NCI-H2107 treated with DMSO at 0.1 percent for 48 hours (cell line): ENCODE measurements at regions not wholly inside any gene's neighbourhood (a gene's known extent, or its start where the extent isn't known, plus 50 kb on each side); places are given as distances from the start of the nearest gene placed in this dataset.
A peak's percentile ranks its signal among the peaks of the same experiment; 100 is the strongest.
"Not testable (repeated sequence)": the region's sequence is repeated elsewhere in the genome, so short reads cannot be mapped to it uniquely, and the experiment has no call there.

Experiments used
- DNase-seq: peaks from one replicate; lab custom pipeline; 2025; ENCODE audit not compliant: unreplicated experiment; lab: John Stamatoyannopoulos, UW

GRCh38 chr3:72081471-72082185, 296.7 kb upstream of the PROK2 start:
- DNase-seq: no peak

DNA sequence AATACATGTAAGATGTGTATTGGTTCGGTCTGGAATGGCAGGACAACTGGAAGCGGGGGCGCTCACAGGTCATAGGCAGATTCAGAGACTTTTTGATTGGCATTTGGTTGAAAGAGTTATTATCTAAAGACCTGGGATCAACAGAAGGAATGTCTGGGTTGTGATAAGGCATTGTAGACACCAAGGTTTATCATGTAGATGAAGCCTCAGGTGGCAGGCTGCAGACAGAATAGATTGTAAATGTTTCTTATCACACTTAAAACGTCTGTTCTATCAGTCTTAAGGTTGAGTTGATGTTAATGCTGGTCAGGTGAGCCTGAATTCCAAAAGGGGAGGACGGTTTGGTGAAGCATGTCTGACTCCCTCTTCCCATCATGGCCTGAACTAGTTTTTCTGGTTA, 295.9 kb upstream of the PROK2 start:
- DNase-seq: no peak

GRCh38 chr3:72080095-72080494, 295.1 kb upstream of the PROK2 start:
- DNase-seq: no peak

DNA sequence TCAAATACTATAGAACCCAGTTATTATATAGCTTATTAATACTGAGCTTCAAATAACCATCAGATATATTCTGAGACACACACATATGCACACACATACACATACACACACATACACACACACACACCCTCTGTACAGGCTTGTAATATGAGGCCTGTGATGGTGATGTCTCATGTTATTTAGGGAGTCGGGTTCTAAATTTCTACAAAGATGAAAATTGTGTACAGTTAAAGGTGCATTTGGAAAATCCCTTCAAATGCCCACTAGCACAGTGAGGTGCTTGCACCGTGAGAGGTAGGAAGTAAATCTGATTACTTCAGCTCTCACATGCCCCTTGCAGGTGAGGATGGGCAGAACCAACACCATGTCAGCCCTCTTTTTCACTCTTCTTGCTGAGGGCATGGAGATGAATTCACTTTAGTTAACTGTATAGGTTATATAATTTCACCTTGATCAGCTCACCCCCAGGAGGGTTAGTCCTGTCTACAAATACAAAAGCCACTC, 294.5 kb upstream of the PROK2 start:
- DNase-seq: no peak

DNA sequence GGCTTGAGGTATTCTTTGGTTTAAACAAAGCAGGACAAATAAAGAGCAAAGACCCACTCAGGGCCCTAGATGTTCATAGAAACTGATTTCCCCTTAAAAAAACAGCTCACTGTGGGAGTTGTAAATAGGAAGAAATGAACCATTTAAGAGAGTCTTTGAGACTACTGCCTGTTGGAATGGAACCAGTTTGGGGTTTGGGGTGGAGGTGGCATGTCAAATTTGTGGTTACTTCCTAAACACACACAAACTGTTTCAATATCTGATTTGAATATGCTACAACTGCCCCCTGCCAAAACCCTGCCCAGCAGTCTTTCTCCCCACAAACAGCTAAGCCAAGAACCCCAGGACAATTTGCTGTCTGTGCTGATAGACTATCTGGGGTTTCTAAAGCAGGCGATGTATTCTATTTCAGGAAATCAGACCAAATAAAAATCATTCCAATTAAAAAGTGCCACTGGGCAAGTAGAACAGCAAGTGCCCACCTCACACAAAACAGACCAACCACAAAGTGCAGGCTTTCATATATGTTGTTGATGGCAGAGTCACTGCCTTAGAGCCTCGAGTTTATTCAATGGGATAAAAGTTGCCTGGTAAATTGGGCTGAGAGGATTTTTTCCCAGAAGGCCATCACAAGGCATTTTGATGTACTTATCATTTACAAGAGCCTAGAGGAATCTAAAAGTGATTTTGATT, 293.9 kb upstream of the PROK2 start:
- no peak for DNase-seq

- DNase-seq: no peak
These were observed 292.7 kb upstream of the PROK2 start for GRCh38 chr3:72077473-72078259.

GRCh38 chr3:72075848-72076247, 290.9 kb upstream of the PROK2 start:
- DNase-seq: not testable (repeated sequence)

GRCh38 chr3:72071624-72072023, 286.7 kb upstream of the PROK2 start:
- DNase-seq: no peak

DNA sequence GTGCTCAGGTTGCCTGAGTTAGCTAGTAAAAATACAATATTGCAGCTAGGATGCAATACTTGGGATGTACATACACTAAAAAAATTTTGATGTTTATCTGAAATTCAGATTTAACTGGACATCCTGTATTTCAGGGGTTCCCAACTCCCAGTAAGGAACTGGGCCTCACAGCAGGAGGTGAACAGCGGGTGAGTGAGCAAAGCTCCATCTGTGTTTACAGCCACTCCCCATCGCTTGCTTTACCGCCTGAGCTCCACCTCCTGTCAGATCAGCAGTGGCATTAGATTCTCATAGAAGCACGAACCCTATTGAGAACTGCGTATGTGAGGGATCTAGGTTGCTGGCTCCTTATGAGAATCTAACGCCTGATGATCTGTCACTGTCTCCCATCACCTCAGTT, 285.1 kb upstream of the PROK2 start:
- DNase-seq: no peak

- DNase-seq: no peak
These were observed 284.6 kb upstream of the PROK2 start for GRCh38 chr3:72069543-72069942.

- DNase-seq: no peak
These were observed 283.7 kb upstream of the PROK2 start for GRCh38 chr3:72068621-72069020.

DNA sequence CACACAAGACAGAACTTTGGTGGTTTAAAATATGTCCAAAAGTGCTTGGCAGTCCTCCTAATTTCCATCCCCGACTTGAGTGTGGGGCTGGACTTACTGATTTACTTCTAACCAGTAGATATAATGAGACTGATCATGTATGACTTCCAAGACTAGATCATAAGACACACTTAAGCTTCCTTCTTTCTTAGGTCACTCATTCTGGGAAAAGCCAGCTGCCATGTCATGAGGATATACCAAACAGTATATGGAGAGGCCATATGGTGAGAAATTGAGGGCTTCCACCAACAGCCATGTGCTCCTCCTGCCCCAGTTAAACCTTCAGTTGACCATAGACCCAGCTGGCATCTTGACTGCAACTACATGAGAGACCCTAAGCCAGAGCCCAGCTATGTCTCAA, 282.8 kb upstream of the PROK2 start:
- no peak for DNase-seq

DNA sequence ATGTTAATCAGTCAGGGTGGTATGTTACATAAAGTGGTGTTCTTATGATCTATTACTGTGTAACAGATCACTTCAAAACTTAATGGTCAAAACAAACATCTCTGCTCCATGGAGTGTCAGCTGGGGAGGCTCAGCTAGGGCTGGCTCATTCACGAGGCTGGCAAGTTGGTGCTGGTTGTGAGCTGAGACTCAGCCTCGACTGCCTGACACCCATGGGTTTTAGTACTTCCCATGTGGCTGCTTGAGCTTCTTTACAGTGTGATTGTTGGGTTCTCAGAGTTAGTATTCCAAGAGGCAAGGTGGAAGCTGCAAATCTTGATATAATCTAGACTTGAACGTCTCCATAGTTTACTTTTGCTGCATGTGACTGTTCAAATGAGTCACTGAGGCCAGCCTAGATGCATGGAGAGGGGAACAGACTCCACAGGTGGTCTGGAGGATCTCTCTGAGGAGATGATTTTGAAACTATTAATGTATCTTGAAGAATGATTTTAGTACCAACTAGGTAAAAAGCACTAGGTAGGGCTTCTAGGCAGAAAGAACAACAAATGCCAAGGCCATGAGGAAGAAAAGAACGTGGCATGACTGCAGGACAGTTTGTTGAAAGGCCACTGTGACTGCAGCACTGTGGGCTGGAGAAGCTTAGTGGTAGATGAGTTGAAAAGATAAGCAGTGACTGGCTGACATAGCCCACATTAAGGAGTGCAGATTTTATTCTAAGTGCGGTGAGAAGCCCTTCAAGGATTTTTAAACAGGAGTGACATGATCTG, 281.1 kb upstream of the PROK2 start:
- no peak for DNase-seq

- no peak for DNase-seq
These were observed 280.3 kb upstream of the PROK2 start for GRCh38 chr3:72065236-72065635.

GRCh38 chr3:72064727-72065126, 279.8 kb upstream of the PROK2 start:
- not testable (repeated sequence) for DNase-seq

DNA sequence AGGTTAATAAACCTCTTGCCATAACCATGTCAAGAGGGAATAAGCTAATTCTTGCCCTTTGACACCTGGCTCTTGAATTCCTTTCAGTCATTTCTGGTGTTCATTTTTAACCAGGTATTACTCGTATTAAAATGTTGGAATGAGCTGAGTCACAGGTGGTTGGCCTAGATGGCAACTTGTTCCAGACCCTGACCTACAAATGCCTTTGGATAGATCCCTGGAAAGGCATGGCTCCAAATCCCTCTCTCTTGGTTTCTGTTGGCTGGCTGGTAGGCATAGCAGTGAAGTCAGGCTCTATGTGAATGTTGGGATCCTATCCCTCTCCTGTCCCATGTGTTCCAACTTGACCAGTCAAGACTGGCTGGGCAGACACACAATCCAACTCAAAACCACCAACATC, 277.1 kb upstream of the PROK2 start:
- DNase-seq: no peak

DNA sequence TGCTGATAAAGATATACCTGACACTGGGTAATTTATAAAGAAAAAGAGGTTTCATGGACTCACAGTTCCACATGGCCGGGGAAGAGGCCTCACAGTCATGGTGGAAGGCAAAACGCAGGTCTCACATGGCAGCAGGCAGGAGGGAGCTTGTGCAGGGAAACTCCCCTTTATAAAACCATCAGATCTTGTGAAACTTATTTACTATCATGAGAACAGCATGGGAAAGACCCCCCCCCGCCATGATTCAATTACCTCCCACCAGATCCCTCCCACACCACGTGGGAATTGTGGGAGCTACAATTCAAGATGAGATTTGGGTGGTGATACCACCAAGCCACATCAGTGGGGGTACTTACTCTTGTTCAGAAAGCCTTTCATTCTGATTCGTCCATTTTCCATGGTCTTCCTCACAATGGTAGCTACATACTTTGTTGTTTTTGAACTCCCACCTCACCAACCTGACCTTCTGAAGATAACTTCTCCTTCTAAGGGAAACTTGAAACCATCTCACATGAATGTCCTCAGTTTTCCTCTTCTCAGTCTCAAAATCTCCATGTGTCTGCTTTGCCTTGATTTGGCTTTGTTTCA, 275.6 kb upstream of the PROK2 start:
- no peak for DNase-seq

DNA sequence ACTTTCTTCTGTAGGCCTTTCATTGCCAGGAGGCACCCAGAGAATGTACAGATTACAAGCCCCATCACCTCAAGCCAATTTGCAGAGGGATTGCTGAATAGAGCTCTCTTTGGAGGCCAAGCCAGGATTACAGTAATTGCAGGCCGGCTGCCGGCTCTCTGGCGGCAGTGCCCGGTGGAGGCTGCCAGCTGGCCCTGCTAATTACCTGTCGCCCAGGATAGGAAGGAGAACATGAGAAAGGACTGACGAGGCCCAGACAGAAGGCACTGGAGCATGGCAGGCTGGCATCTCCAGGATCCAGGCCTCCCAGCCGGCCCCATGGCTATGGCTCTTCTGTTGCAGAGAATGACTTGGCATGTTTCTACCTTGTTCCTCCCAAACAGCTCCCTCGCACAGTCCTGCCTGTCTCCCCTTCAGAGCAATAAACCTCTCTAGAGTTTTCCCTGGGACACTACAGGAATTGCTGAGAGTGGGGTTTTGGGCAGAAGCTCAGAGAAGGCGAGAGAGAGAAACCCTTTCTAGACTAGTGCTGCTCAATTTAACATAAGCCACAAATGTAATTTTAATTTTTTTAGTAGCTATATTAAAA, 273.6 kb upstream of the PROK2 start:
- peak; percentile 7 for DNase-seq

GRCh38 chr3:72055436-72055835, 270.5 kb upstream of the PROK2 start:
- no peak for DNase-seq

DNA sequence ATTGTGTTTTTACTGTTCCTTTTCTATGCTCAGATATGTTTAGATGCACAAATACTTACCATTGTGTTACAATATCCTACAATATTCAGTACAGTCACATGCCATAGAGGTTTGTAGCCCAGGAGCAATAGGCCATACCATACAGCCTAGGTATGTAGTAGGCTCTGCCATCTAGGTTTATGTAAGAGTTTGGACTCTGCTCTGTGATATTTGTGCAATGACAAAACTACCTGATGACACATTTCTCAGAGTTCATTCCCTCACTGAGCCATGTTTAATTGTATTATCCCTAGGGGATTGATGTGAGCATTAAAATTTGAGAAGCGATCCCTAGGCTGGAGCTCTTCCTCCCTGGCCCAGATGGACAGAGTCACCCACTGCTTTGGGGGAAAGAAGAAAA, 270.0 kb upstream of the PROK2 start:
- no peak for DNase-seq
